ENCODE measurements at regions not wholly inside any gene's neighbourhood (a gene's known extent, or its start where the extent isn't known, plus 50 kb on each side); places are given as distances from the start of the nearest gene placed in this dataset.
"Not testable (repeated sequence)": the region's sequence is repeated elsewhere in the genome, so short reads cannot be mapped to it uniquely, and the experiment has no call there.

DNA sequence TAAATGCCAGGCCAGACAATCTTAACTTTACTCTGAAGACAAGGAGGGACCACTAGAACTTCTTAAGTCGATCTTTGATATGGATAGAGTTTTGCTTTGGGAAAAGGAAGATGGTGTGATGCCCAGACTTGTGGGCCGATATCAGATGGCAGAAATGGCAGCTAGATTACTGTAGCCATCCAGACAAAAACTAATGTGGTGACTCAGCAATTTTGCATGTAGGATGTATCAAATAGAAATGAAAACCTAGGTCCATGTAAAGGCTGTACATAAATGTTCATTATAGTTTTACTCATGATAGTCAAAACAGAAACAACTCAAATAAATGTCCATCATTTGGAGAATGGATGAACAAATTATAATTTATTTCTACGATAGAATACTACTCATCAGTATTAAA lies 121.5 kb downstream of the APIP start:
- DNase-seq (ENCODE audit: low spot score) = no peak

DNA sequence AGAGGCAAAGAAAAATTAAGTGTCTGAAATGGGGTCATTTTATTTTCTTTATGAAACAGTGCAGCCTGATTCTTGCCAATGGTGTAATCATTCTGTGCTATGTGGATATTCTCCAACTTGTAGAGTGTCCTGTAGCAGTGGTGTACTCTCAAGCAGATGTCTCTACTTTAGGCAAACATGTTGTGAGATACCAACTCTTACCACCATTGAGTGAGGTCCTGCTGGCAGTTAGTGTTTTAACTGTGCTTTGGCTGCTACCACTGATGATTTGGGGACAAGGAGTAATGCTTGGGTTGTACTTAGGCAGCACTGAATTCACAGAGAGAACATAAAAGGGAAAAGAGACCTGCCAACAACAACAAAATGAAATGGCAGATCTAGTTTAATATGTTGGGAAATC lies 122.5 kb downstream of the APIP start:
- DNase-seq (ENCODE audit: low spot score) = no peak

DNA sequence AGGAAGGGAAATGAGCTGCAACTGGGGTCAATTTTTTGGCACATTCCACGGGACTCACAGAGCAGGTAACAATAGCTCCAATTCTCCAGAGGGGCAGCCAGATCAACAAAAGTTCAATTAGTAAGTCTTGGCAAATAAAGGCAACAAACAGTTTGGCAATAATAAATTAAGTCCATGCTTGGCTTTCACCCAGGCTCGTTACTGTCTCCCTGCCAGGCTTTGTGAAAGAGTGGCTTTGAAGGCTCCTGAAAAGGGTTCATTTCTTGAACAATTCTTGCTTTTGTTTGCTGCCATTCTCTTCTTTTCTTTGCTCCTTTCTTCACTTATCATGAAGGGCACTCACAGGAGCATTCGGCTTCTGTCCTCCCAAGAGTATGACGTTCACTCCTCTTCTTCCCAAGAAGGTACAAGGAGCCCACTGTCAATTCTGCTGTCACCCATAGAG lies 123.3 kb downstream of the APIP start:
- DNase-seq (ENCODE audit: low spot score) = no peak

DNA sequence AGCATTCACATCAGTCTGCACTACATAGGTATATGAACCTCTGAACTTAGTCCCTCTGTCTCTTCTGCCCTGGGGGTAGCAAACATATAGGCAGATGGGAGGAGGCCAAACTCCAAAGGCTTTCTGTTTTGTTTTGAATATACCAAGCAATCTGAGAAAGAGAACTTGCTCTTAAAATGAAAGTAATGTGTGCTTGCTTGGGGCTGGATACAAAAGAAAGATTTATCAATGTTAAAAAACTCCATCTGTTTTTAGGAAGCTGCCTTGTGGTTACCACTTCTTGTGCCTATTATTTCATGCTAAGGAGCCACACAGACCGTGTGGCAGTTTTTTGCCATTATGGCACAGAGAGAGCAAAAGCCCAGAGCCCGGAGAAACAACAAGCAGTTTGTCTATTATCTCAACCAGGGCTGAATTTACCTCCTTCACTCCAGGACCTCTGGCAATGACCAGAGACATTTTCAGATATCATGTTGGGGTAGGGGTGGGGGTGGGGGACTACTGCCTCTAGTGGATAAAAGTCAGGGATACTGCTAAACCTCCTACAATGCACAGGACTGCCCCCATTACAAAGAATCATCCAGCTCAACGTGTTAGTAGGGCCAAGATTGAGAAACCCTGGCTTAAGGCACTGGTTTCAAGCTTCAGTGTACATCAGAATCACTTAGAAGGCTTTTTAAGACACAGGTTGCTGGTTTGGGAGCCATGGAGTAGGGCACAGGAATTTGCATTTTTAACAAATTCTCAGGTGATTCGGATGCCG lies 124.2 kb downstream of the APIP start:
- no peak for DNase-seq (ENCODE audit: low spot score)

DNA sequence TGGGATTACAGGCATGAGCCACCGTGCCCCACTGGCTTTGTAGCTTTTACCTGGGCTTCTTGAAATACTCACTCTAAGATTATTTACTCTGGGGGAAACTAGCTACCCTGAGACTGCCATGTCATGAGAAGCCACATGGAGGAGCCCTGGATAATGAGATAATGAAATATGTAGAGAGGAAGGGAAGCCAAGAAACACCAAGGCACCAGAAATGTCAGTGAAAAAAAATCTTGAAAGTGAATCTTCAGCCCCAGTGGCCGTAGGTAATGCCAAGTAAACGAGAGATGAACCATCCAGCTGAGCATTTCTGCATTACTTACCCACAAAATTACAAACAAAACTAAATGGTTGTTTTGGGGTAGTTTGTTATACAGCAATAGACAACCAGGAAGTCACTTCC lies 125.6 kb downstream of the APIP start:
- no peak for DNase-seq (ENCODE audit: low spot score)

DNA sequence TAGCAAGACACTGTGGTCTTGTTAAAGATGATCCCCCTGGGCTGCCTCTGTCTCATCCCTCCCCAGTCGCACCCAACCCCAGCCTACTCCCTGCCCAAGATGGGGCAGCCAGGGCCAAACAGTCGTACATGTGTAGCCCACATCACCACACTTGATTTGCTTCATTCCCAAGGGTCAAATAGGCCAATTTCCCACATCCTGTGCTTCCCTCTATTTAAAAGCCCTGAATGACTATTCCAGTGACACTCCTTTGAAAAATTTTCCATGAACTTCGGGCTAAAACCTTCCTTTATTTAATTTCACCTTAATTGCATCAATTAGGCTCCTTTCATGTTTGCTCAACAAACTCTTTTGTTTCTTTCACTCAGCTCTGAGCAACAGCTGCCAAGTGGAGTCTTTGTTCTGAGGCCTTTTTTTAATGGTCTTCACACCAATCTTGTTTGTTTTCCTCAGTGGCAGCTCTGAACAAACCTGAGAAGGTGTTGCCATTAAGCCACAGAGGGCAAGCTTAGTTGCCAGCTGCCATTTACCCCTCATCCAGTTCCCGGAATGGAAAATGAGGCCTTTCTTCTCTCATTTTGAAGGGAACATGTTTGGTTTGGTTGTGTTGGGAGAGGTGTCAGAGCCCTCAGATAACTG lies 126.9 kb downstream of the APIP start:
- DNase-seq (ENCODE audit: low spot score) = peak; percentile 55

DNA sequence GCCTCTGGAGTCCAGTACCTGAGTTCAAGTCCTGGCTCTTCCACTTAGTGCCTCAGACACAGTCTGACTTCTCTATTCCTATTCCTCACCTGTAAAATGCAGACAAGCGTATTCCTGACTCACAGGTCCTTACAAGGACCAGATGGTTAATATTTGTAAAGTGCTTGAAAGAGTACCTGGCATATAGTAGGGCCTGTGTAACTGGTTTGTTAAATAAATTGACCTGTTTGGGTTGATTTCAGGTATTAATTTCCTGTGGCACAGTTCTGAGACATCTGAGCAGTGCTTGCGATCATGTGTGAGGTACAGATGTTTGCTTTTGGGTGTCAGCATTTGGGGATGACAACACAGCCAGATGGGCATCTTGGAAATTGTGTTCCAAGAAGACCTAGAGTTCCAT lies 127.5 kb downstream of the APIP start:
- DNase-seq (ENCODE audit: low spot score) = no peak

DNA sequence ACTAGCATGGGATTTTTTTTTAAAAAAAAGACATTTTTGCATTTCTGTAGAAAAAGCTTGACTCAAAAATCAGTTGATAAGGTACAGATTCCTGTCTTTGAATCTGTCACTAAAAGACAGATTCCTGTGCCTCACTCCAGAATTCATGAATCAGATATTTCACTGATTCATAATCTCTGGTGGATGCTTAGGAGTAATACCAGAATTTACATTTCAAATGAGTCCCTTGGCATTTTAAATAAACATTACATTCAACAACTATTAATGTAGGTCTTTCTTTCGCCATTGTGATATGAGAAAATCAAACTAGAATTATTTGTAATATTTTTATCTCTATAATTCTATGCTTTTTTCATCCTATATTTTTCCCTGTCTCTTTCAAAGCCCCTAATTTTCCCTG lies 128.3 kb downstream of the APIP start:
- DNase-seq (ENCODE audit: low spot score) = no peak

DNA sequence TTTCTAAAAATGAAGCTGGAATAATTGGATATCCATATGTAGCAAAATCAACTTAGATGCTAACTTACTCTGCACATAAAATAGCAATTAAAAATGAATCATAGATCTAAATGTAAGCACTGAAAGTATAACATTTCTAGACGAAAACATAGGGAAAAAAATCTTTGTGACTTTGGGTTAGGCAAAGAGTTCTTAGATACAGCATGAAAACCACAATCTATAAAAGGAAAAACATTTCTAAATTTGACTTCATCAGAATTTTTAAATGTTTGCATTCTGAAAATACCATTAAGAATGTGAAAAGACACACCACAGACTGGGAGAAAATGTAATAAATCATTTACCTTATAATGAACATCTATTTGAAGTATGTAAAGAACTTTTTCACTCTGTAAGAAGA lies 128.8 kb downstream of the APIP start:
- DNase-seq (ENCODE audit: low spot score) = no peak

DNA sequence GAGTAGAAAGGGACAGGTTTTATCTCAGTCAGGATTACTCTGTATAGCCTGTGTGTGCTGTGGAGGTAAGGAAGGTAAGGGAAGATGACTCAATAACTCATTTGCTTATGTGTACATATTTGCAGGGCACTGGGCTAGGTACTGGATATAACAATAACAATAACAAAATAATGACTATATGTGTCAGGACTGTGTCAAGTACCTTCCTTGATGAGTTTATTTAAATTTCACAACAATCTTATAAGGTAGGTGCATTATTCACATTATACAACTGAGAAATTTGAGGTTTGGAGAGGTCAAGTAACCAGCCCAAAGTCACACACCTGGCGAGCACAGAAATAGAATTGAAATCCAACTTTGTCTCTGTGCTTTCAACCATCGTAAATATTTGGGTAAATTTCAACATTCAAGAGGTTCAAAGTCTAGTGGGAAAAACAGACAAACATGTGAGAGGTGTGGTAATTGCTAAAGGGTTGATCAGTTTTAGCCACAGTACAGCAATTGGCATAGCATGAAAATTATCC lies 131.8 kb downstream of the APIP start:
- DNase-seq (ENCODE audit: low spot score) = no peak

DNA sequence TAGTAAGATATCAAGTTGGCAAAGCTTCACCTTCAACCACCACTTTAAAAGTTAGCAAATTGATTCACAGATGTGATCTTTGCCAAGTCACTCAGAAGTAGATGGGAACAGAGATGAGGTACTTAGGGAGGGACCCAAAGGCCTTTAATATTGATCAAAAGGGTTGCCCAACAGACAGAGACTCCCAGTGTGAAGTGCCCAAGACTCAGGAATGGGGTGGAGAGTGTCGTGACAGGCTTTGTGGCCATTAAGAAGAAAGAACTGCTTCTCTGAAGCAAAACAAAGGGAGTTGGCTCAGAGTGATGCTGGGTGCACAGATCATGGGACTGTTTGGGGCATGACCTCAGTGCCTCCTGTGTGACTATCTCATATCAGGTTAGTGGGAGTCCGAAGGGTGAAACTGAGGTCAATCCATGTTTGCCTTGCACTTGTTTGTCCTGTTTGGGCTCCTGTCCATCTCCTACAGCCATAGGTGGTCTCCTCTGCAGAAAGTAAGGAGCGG lies 132.3 kb downstream of the APIP start:
- DNase-seq (ENCODE audit: low spot score) = no peak

DNA sequence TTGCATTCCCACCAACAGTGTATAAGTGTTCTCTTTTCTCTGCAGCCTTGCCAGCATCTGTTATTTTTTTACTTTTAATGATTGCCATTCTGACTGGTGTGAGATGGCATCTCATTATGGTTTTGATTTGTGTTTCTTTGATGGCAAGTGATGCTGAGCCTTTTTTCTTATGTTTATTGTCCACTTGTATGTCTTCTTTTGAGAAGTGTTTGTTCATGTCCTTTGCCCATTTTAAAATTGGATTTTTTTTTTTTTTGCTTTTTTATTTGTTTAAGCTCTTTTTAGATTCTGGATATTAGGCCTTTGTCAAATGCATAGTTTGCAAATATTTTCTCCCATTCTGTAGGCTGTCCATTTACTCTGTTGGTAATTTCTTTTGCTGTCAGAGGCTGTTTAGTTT lies 134.4 kb downstream of the APIP start:
- DNase-seq (ENCODE audit: low spot score) = not testable (repeated sequence)

DNA sequence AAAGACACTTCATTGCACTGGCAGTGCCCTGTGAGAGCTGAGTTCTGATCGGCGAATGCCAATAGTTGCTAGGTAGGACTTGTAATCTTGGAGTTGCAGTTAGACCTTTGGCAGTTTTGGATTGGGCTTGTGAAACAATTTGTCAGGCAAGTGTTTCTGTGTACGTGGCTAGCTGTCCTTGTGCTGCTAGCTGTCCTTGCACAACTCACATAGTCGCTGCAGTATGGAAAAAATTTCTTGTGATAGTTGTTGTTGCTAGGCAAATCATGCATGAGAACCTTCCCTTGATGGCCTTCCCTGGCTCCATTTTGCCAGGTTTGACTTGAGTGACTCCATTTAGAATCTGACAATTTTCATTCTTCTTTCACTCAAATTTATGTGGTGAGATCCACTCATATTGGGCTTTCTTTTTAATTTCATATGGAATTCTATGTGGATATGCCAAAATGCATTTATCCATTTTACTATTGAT lies 140.7 kb downstream of the APIP start:
- no peak for DNase-seq (ENCODE audit: low spot score)

DNA sequence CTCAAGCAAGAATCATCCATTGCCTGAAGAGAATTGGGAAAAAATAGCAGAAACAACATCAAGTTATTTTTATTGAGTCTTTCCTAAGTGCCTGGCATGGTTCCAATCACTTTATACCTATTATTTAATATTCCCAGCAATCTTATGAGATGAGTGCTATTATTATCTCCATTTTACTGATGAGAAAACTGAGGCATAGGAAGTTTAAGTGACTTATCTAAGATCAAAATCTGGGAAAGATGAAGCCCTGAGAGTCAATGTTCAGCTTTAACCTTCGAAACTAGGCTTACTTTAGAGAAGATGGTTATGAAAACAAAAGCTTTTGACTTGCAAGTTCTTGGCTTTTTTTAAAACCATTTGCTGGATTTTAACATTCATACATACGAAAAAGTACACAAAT lies 141.6 kb downstream of the APIP start:
- DNase-seq (ENCODE audit: low spot score) = no peak

DNA sequence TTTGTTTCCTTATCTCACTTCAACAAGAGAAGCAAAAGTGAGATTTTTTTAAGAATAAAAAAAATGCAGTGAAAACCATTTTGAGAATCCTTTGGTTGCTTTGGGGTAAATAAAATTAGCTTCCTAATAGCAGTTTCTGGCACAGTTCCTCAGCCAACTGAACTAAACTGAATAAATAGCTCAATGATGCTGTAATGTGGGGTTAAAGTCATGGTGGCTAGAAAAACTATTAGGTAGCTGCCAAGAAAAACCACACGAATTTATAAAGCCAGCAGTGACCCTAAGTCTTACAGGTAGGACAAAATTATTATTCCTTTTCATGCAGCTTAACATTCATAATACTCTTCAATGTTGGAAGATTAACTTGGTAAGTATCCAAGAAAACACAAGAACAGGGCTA lies 142.4 kb downstream of the APIP start:
- no peak for DNase-seq (ENCODE audit: low spot score)

DNA sequence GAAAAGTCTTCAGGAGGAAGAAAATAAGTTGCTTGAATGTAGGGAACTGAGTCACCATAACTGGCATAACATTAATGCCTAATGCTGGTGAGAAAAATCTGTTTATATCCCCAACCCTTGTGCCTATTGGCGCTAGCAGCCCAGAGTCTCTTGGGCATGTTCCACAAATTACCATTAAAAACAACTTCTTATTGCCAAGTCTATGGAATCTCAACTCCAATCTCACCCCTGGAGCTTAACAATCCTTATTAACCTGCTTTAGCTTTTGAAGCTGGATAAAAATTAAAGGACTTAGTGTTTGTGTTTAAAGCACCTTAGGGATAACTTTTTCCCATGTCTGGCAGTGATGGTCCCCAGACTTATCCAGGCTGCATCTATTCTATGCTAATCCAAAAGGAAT lies 143.0 kb downstream of the APIP start:
- DNase-seq (ENCODE audit: low spot score) = no peak

DNA sequence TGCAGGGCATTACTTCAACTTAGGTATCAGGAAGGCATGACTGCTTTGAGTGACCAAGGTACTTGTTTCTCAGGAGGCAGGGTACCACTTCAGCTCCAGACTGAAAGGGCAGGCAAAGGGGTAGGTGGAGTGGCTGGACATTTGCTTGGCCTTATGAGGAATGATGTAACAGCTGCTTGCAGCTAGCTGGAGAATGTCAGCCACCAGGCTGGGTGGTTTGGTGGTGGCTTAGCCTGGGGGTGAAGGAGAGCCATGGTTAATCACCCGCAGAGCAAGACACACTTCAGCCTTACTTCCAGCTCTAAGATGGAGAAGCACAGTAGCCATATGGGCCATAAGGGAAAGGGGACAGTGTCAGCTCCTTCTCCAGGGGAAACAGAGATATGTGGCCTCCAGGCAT lies 146.1 kb downstream of the APIP start:
- DNase-seq (ENCODE audit: low spot score) = no peak

DNA sequence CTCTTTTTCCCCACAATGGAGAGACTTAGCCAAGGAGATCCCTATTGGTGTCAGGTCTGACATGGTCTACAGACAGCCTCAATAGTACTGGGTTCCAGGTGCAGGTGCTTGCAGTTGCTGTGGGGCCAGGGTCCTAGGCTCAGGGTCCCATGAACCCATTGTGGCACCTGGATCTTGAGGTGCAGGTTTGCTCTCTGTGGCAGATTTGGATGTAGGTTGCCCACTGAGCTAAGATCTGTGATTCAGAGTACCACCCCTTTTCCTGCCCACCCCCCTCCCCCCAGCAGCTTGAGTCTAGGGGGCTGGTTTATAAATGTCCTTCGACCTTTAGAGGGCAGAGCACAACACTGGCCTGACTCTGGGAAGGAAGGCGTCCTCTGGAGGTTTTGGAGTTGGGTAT lies 147.0 kb downstream of the APIP start:
- DNase-seq (ENCODE audit: low spot score) = no peak

DNA sequence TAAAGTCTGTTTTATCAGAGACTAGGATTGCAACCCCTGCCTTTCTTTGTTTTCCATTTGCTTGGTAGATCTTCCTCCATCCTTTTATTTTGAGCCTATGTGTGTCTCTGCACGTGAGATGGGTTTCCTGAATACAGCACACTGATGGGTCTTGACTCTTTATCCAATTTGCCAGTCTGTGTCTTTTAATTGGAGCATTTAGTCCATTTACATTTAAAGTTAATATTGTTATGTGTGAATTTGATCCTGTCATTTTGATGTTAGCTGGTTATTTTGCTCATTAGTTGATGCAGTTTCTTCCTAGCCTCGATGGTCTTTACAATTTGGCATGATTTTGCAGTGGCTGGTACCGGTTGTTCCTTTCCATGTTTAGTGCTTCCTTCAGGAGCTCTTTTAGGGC lies 141.7 kb downstream of the EHF start:
- DNase-seq (ENCODE audit: low spot score) = not testable (repeated sequence)

DNA sequence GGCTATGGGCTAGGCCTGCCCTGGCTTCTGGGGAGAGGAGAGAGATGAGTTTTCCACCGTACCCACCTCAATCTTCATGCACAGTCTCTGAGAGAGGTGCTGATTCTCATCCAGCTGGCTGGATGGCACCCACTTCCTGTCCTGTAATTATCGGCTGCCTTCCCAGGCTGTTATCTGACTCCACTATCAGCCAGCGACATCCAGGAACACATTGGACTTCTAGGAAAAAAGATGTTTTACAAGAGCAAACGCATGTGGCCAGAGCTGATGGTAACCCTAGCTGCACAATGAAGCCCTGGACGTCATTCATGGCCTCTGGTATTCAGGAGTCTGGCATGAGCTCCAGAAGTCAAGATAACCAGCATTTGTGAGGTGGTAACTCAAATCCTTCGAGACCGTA lies 137.4 kb downstream of the EHF start:
- DNase-seq (ENCODE audit: low spot score) = no peak

DNA sequence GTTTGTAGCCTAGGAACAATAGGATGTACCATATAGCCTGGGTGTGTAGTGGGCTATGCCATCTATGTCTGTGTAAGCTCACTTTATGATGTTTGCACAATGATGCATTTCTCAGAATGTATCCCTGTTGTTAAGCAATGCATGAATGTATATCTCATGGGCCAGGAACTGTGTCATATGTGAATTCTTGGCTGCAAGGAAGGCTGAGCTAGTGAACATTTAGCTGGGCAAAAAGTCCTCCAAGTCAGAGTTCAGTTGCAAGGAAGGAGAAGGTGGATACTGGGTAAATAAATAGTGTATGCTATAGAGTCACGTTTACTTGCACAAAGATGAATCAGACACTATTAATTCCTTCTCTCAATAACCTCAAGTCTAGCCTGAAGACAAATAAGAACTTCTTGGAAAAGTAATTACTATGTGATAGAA lies 136.1 kb downstream of the EHF start:
- no peak for DNase-seq (ENCODE audit: low spot score)

DNA sequence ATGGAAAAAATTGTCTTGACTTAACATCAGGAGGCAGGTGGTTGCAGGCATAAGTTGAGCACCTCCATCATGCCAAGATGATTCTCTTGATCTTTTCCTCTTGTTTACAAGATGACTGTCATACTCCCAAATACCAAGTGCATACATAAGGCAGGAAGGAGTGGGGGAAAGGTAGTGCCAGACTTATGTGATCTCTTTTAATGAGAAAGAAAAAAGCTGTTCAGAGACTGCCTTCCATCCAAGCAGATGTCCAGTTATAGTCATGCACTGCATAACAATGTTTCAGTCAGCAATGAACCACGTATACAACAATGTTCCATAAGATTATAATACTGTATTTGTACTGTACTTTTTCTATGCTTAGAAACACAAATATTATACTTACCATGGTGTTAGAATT lies 135.7 kb downstream of the EHF start:
- no peak for DNase-seq (ENCODE audit: low spot score)

DNA sequence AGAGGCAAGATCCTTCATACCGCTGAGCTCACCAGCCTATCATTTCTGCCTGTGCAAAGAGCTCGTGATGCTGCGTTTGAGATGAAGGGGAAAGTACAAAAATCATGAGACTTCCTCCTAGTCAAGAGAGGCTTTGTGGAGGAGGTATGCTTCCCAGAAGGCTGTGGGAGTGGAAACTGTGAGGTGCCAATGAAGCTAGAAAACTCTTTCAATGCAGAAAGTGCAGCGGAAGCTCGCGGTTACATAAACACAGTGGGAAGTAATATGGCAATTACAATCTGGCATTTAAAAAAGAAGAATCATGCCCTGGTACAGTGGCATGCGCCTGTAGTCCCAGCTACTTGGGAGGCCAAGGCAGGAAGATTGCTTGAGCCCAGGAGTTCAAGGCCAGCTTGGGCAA lies 134.8 kb downstream of the EHF start:
- DNase-seq (ENCODE audit: low spot score) = no peak
